A549 (cell line): ENCODE measurements at regions not wholly inside any gene's neighbourhood (a gene's known extent, or its start where the extent isn't known, plus 50 kb on each side); places are given as distances from the start of the nearest gene placed in this dataset.

Source experiments
- ATAC-seq, 2 experiments: fragments of 200-7000 bp in 1 of 2; fragments of >200 bp in 1 of 2; cut with Nextera tagmentation in 1 of 2; cut with Tn5 transposase in 1 of 2; 3 replicates each; pipeline versions ENCODE4 v1.8.0 to v1.9.1; 2018 to 2020; ENCODE audit warnings: mild to moderate bottlenecking in 1 of 2, moderate library complexity in 1 of 2
- CTCF ChIA-PET: fragments of 300-600 bp; sonication (Branson Sonifier 250); formaldehyde crosslinking; extraction: SDS; loops from one replicate; lab custom pipeline; 2021; ENCODE audit warnings: antibody characterized with exemption, inconsistent platforms; lab: Yijun Ruan, JAX
- POLR2A ChIA-PET: fragments of 350-600 bp; formaldehyde crosslinking; extraction: SDS; loops from one replicate; lab custom pipeline; 2021; ENCODE audit warnings: antibody characterized with exemption, inconsistent platforms; lab: Yijun Ruan, JAX
- DNase-seq, 2 experiments: peaks; one replicate each; pipeline versions ENCODE4 v3.0.0 to v3.0.0-alpha.2; 2011 to 2016; ENCODE audit warnings: low read depth in 1 of 2, low spot score in 1 of 2
- FAIRE-seq: peaks from 2 replicates; lab custom pipeline; 2011; peaks lifted over from hg19 to GRCh38; lab: Jason Lieb, UNC
- H3K27ac ChIP-seq, 2 experiments: fragments of >200 bp; sonication (Bioruptor Twin); formaldehyde crosslinking; 3 replicates each; pipeline ENCODE4 v1.5.1; 2016 to 2017
- H3K4me1 ChIP-seq: fragments of >200 bp; sonication (Bioruptor Twin); formaldehyde crosslinking; 3 replicates; pipeline ENCODE4 v1.6.1; 2016
- H3K4me2 ChIP-seq: fragments of >200 bp; sonication (Bioruptor Twin); formaldehyde crosslinking; 3 replicates; pipeline ENCODE4 v1.6.1; 2016
- H3K4me3 ChIP-seq: fragments of >200 bp; sonication (Bioruptor Twin); formaldehyde crosslinking; 3 replicates; pipeline ENCODE4 v1.5.1; 2016
- H3K9me3 ChIP-seq: fragments of >200 bp; sonication (Bioruptor Twin); formaldehyde crosslinking; 3 replicates; pipeline ENCODE4 v1.6.1; 2016
- ATOH8 ChIP-seq: fragments of 250-450 bp; sonication (Bioruptor Pico); IDR thresholded peaks from 2 replicates; pipeline ENCODE4 v1.5.0; 2020; ENCODE audit warnings: low read depth, mild to moderate bottlenecking, moderate library complexity
- BCL3 ChIP-seq: fragments of >200 bp; sonication (Bioruptor Twin); formaldehyde crosslinking; IDR thresholded peaks from 3 replicates; pipeline ENCODE4 v1.6.1; 2016
- BHLHE40 ChIP-seq: IDR thresholded peaks from 2 replicates; pipeline ENCODE4 v1.6.1; 2012; ENCODE audit warnings: low read depth, low read length, inconsistent platforms
- CBX8 ChIP-seq: fragments of 200-600 bp; sonication (generic); IDR thresholded peaks from 2 replicates; pipeline ENCODE4 v1.6.1; 2016
- CTCF ChIP-seq: fragments of >200 bp; sonication (Bioruptor Twin); formaldehyde crosslinking; IDR thresholded peaks from 3 replicates; pipeline ENCODE4 v1.5.1; 2016
- ELK1 ChIP-seq: fragments of 150-350 bp; IDR thresholded peaks from 2 replicates; pipeline ENCODE4 v1.6.1; 2014; ENCODE audit warnings: low read depth, mild to moderate bottlenecking, low read length
- EP300 ChIP-seq, 2 experiments: fragments of >200 bp; sonication (Bioruptor Twin); formaldehyde crosslinking; IDR thresholded peaks; 2 replicates in 1 of 2; 3 replicates in 1 of 2; pipeline ENCODE4 v1.6.1; 2016 to 2017
- FOXS1 ChIP-seq: fragments of 250-450 bp; sonication (Bioruptor Pico); IDR thresholded peaks from 2 replicates; pipeline ENCODE4 v1.5.0; 2020; ENCODE audit warnings: mild to moderate bottlenecking, moderate library complexity
- HEYL ChIP-seq: fragments of 250-450 bp; sonication (Bioruptor Pico); IDR thresholded peaks from 2 replicates; pipeline ENCODE4 v1.8.0; 2021; ENCODE audit warnings: mild to moderate bottlenecking, moderate library complexity
- HMGXB4 ChIP-seq: fragments of 250-450 bp; sonication (Bioruptor Pico); IDR thresholded peaks from 2 replicates; pipeline ENCODE4 v1.5.0; 2021; ENCODE audit warnings: mild to moderate bottlenecking, moderate library complexity, borderline replicate concordance
- HOXA7 ChIP-seq: fragments of 250-450 bp; sonication (Bioruptor Pico); IDR thresholded peaks from 2 replicates; pipeline ENCODE4 v1.5.0; 2020; ENCODE audit warnings: mild to moderate bottlenecking, moderate library complexity
- HOXB13 ChIP-seq: fragments of 250-450 bp; sonication (Bioruptor Pico); IDR thresholded peaks from 2 replicates; pipeline ENCODE4 v1.5.0; 2020; ENCODE audit warnings: low read depth, mild to moderate bottlenecking, moderate library complexity
- HOXB5 ChIP-seq: fragments of 250-450 bp; sonication (Bioruptor Pico); IDR thresholded peaks from 2 replicates; pipeline ENCODE4 v1.5.0; 2020; ENCODE audit warnings: mild to moderate bottlenecking, moderate library complexity
- JUNB ChIP-seq: fragments of >200 bp; sonication (Bioruptor Twin); formaldehyde crosslinking; IDR thresholded peaks from 2 replicates; pipeline ENCODE4 v1.6.1; 2016
- KDM1A ChIP-seq: fragments of 200-600 bp; sonication (generic); IDR thresholded peaks from 2 replicates; pipeline ENCODE4 v1.6.1; 2016; ENCODE audit warnings: low read depth, mild to moderate bottlenecking
- MAFK ChIP-seq: fragments of 450-650 bp; IDR thresholded peaks from 2 replicates; pipeline ENCODE4 v1.6.1; 2014; ENCODE audit not compliant: partially characterized antibody
- MAZ ChIP-seq: fragments of 150-350 bp; IDR thresholded peaks from 2 replicates; pipeline ENCODE4 v1.6.1; 2014; ENCODE audit warnings: antibody characterized with exemption, low read depth, low read length, borderline replicate concordance
- NR3C1 ChIP-seq: fragments of >200 bp; sonication (Bioruptor Twin); formaldehyde crosslinking; IDR thresholded peaks from 3 replicates; pipeline ENCODE4 v1.6.1; 2017
- PBX3 ChIP-seq: IDR thresholded peaks from 2 replicates; pipeline ENCODE4 v1.6.1; 2012
- PHF8 ChIP-seq: fragments of 200-600 bp; sonication (generic); IDR thresholded peaks from 2 replicates; pipeline ENCODE4 v1.6.1; 2016; ENCODE audit warnings: low read depth, mild to moderate bottlenecking, antibody characterized with exemption, moderate library complexity, borderline replicate concordance
- POLR2A ChIP-seq: IDR thresholded peaks from 2 replicates; pipeline ENCODE4 v1.6.1; 2012; ENCODE audit warnings: mild to moderate bottlenecking, low read length
- POLR2AphosphoS2 ChIP-seq: conservative IDR thresholded peaks from 2 replicates; pipeline ENCODE4 v1.6.1; 2012; ENCODE audit warnings: low read length, improper control_type of control experiment, inconsistent platforms
- REST ChIP-seq: fragments of 200-600 bp; sonication (generic); IDR thresholded peaks from 2 replicates; pipeline ENCODE4 v1.6.1; 2016; ENCODE audit warnings: antibody characterized with exemption, mild to moderate bottlenecking, moderate library complexity
- SMC3 ChIP-seq: fragments of >200 bp; sonication (Bioruptor Twin); formaldehyde crosslinking; IDR thresholded peaks from 3 replicates; pipeline ENCODE4 v1.6.1; 2018; ENCODE audit warnings: inconsistent platforms
- ZNF302 ChIP-seq: fragments of 250-450 bp; sonication (Bioruptor Pico); IDR thresholded peaks from 2 replicates; pipeline ENCODE4 v1.9.0; 2021; ENCODE audit warnings: inconsistent platforms, mild to moderate bottlenecking, moderate library complexity
- WGBS: methylation state at CpG from one replicate; pipeline ENCODE4 v1.1.6; 2017; ENCODE audit errors: missing lambda C conversion rate; 5-methylcytosine and 5-hydroxymethylcytosine counted together

- CTCF ChIA-PET: interaction anchor here (1.2 kb wide), 1 partner anchor 244 kb away, joined by 4 read pairs; the partner anchor contains the start of gene PDE5A
- TF ChIP-seq HOXA7 (CRISPR knock-in tag) (no peak), POLR2A (no peak), ZNF302 (CRISPR knock-in tag) (no peak), POLR2AphosphoS2 (no peak), EP300 (IDR thresholded peaks at IDR 0.05) (no peak), REST (no peak), MAFK (no peak), HOXB5 (CRISPR knock-in tag) (no peak), NR3C1 (no peak), FOXS1 (CRISPR knock-in tag) (no peak)
- FAIRE-seq (no peak), DNase-seq (no peak), ATAC-seq (no peak)
- Histone ChIP-seq H3K4me3 (no peak overlapping the region), H3K27ac (no peak overlapping the region), H3K4me2 (no peak overlapping the region), H3K4me1 (no peaks in the 10 kb centered on the region), H3K9me3 (no peaks in the 10 kb centered on the region)
- 68% methylated on average over 2 of the region's 2 CpGs for whole genome bisulfite sequencing
- POLR2A ChIA-PET: no interaction called here
Observed at GRCh38 chr4:119872371-119873016, 194.2 kb downstream of the MAD2L1 start.

GRCh38 chr4:119870856-119871255 lies 195.8 kb downstream of the MAD2L1 start:
- 56% methylated on average over 1 of the region's 1 CpG for WGBS
- Histone ChIP-seq H3K4me2 (no peak overlapping the region), H3K27ac (no peak overlapping the region), H3K9me3 (no peaks in the 10 kb centered on the region), H3K4me1 (no peaks in the 10 kb centered on the region), H3K4me3 (no peak overlapping the region)
- TF ChIP-seq EP300 (IDR thresholded peaks at IDR 0.05): no peak
- TF ChIP-seq ELK1: no peak
- TF ChIP-seq CBX8: no peak
- TF ChIP-seq BHLHE40: no peak
- no peak for TF ChIP-seq PBX3
- TF ChIP-seq SMC3: no peak
- TF ChIP-seq CTCF: no peak
- TF ChIP-seq HOXB13 (CRISPR knock-in tag): no peak
- TF ChIP-seq HMGXB4 (CRISPR knock-in tag): no peak
- no peak for TF ChIP-seq POLR2A
- no peak for TF ChIP-seq ATOH8
- TF ChIP-seq KDM1A: no peak
- TF ChIP-seq BCL3: no peak
- no peak for TF ChIP-seq PHF8
- no peak for TF ChIP-seq ZNF302 (CRISPR knock-in tag)
- no peak for TF ChIP-seq JUNB
- no peak for TF ChIP-seq HOXB5 (CRISPR knock-in tag)
- no peak for TF ChIP-seq HEYL (CRISPR knock-in tag)
- TF ChIP-seq MAZ: no peak
- ATAC-seq (no peak), FAIRE-seq (no peak), DNase-seq (no peak)
- CTCF ChIA-PET: no interaction called here
- POLR2A ChIA-PET: no interaction called here
